ENCODE measurements at regions not wholly inside any gene's neighbourhood (a gene's known extent, or its start where the extent isn't known, plus 50 kb on each side); places are given as distances from the start of the nearest gene placed in this dataset.

- no peak overlapping the region for H3K4me3 ChIP-seq (ENCODE audit: low read length)
- DNase-seq (ENCODE audit: low read depth, low spot score): no peak
Measured at GRCh38 chr18:4871197-4871596, 325.9 kb downstream of the AKAIN1 start.

GRCh38 chr18:4870177-4870773, 326.8 kb downstream of the AKAIN1 start:
- no peak overlapping the region for H3K4me3 ChIP-seq (ENCODE audit: low read length)
- DNase-seq (ENCODE audit: low read depth, low spot score): no peak

GRCh38 chr18:4869155-4869554, 327.9 kb downstream of the AKAIN1 start:
- DNase-seq (ENCODE audit: low read depth, low spot score): no peak
- no peak overlapping the region for H3K4me3 ChIP-seq (ENCODE audit: low read length)

- H3K4me3 ChIP-seq (ENCODE audit: low read length): no peak overlapping the region
- no peak for DNase-seq (ENCODE audit: low read depth, low spot score)
Measured at GRCh38 chr18:4858379-4859127, 338.5 kb downstream of the AKAIN1 start.

- DNase-seq (ENCODE audit: low read depth, low spot score): no peak
- H3K4me3 ChIP-seq (ENCODE audit: low read length): no peak overlapping the region
Measured at GRCh38 chr18:4854671-4855070, 342.4 kb downstream of the AKAIN1 start.

- no peak overlapping the region for H3K4me3 ChIP-seq (ENCODE audit: low read length)
- DNase-seq (ENCODE audit: low read depth, low spot score): no peak
Measured at GRCh38 chr18:4851301-4851976, 345.6 kb downstream of the AKAIN1 start.

- no peak for DNase-seq (ENCODE audit: low read depth, low spot score)
- no peak overlapping the region for H3K4me3 ChIP-seq (ENCODE audit: low read length)
Measured at GRCh38 chr18:4847056-4847455, 350.0 kb downstream of the AKAIN1 start.

- no peak for DNase-seq (ENCODE audit: low read depth, low spot score)
- no peak overlapping the region for H3K4me3 ChIP-seq (ENCODE audit: low read length)
Measured at GRCh38 chr18:4844320-4844719, 352.7 kb downstream of the AKAIN1 start.

GRCh38 chr18:4843771-4844170, 353.3 kb downstream of the AKAIN1 start:
- no peak overlapping the region for H3K4me3 ChIP-seq (ENCODE audit: low read length)
- no peak for DNase-seq (ENCODE audit: low read depth, low spot score)

GRCh38 chr18:4842751-4843150, 354.3 kb downstream of the AKAIN1 start:
- no peak overlapping the region for H3K4me3 ChIP-seq (ENCODE audit: low read length)
- no peak for DNase-seq (ENCODE audit: low read depth, low spot score)

GRCh38 chr18:4842287-4842686, 354.8 kb downstream of the AKAIN1 start:
- no peak for DNase-seq (ENCODE audit: low read depth, low spot score)
- no peak overlapping the region for H3K4me3 ChIP-seq (ENCODE audit: low read length)

- H3K4me3 ChIP-seq (ENCODE audit: low read length): no peak overlapping the region
- DNase-seq (ENCODE audit: low read depth, low spot score): no peak
Measured at GRCh38 chr18:4839639-4840038, 357.4 kb downstream of the AKAIN1 start.

GRCh38 chr18:4836141-4836540, 360.9 kb downstream of the AKAIN1 start:
- H3K4me3 ChIP-seq (ENCODE audit: low read length): no peak overlapping the region
- no peak for DNase-seq (ENCODE audit: low read depth, low spot score)

- no peak overlapping the region for H3K4me3 ChIP-seq (ENCODE audit: low read length)
- DNase-seq (ENCODE audit: low read depth, low spot score): no peak
Measured at GRCh38 chr18:4831791-4832375, 365.2 kb downstream of the AKAIN1 start.

GRCh38 chr18:4831127-4831526, 365.9 kb downstream of the AKAIN1 start:
- no peak for DNase-seq (ENCODE audit: low read depth, low spot score)
- H3K4me3 ChIP-seq (ENCODE audit: low read length): no peak overlapping the region

- DNase-seq (ENCODE audit: low read depth, low spot score): no peak
- H3K4me3 ChIP-seq (ENCODE audit: low read length): no peak overlapping the region
Measured at GRCh38 chr18:4823091-4823490, 368.0 kb upstream of the DLGAP1 start.

GRCh38 chr18:4821801-4822200, 366.7 kb upstream of the DLGAP1 start:
- no peak for DNase-seq (ENCODE audit: low read depth, low spot score)
- H3K4me3 ChIP-seq (ENCODE audit: low read length): no peak overlapping the region

GRCh38 chr18:4817665-4818064, 362.6 kb upstream of the DLGAP1 start:
- H3K4me3 ChIP-seq (ENCODE audit: low read length): no peak overlapping the region
- no peak for DNase-seq (ENCODE audit: low read depth, low spot score)

- no peak for DNase-seq (ENCODE audit: low read depth, low spot score)
- H3K4me3 ChIP-seq (ENCODE audit: low read length): no peak overlapping the region
Measured at GRCh38 chr18:4813708-4814107, 358.6 kb upstream of the DLGAP1 start.

- DNase-seq (ENCODE audit: low read depth, low spot score): no peak
- no peak overlapping the region for H3K4me3 ChIP-seq (ENCODE audit: low read length)
Measured at GRCh38 chr18:4808891-4809290, 353.8 kb upstream of the DLGAP1 start.
